K562 (cell line): ENCODE measurements at regions not wholly inside any gene's neighbourhood (a gene's known extent, or its start where the extent isn't known, plus 50 kb on each side); places are given as distances from the start of the nearest gene placed in this dataset.

ENCODE experiments used
- ATAC-seq: fragments of 200-7000 bp; cut with Tn5 transposase; 3 replicates; pipeline ENCODE4 v1.9.1; 2020; ENCODE audit warnings: moderate library complexity
- BruUV-seq: library from RNA; stranded (reverse); fragments of 400-500 nt; replicated peaks from 2 replicates; lab custom pipeline; 2021; lab: Mats Ljungman, UMichigan
- CTCF ChIA-PET: fragments of 300-600 bp; formaldehyde crosslinking; extraction: SDS; loops from one replicate; lab custom pipeline; 2021; ENCODE audit warnings: low intra/inter-chr PET ratio; lab: Yijun Ruan, JAX
- POLR2A ChIA-PET: fragments of 300-600, 350-650 bp; sonication (Branson Sonifier 250); formaldehyde crosslinking; extraction: SDS; loops from one replicate; lab custom pipeline; 2021; ENCODE audit warnings: antibody characterized with exemption, inconsistent platforms; lab: Yijun Ruan, JAX
- DNase-seq, 4 experiments: peaks; one replicate each; pipeline versions ENCODE4 v3.0.0 to v3.0.0-alpha.2; 2011 to 2018; ENCODE audit warnings: low spot score in 3 of 4, mixed read lengths in 3 of 4; ENCODE audit errors: extremely low read depth in 1 of 4
- FAIRE-seq: peaks from 2 replicates; lab custom pipeline; 2011; peaks lifted over from hg19 to GRCh38; lab: Jason Lieb, UNC
- H2AFZ ChIP-seq: 2 replicates; pipeline ENCODE4 v1.6.0; 2011; ENCODE audit warnings: low read depth, low read length, control low read depth, inconsistent platforms
- H3K27ac ChIP-seq: fragments of 200-600 bp; 3 replicates; pipeline ENCODE4 v1.8.0; 2011; ENCODE audit warnings: low read depth, mild to moderate bottlenecking, control low read depth, inconsistent platforms, low read length, moderate library complexity, mixed read lengths; ENCODE audit errors: extremely low read depth
- H3K27me3 ChIP-seq, 2 experiments: fragments of 300-600 bp in 1 of 2; 2 replicates in 1 of 2; 3 replicates in 1 of 2; pipeline versions ENCODE4 v1.6.0 to v1.8.0; 2011; ENCODE audit warnings: inconsistent platforms in 2 of 2, low read length in 2 of 2, mild to moderate bottlenecking in 1 of 2, mixed read lengths in 1 of 2, moderate library complexity in 1 of 2; ENCODE audit not compliant: control insufficient read depth in 2 of 2, insufficient read depth in 2 of 2
- H3K36me3 ChIP-seq: fragments of 300-600 bp; 3 replicates; pipeline ENCODE4 v1.8.0; 2011; ENCODE audit warnings: mild to moderate bottlenecking, low read length, inconsistent platforms; ENCODE audit not compliant: control insufficient read depth, insufficient read depth
- H3K4me1 ChIP-seq, 2 experiments: fragments of 200-600 bp in 1 of 2; replicated peaks in 1 of 2; 2 replicates in 1 of 2; 3 replicates in 1 of 2; pipeline versions ENCODE4 v1.5.1 to v1.8.0; 2011; ENCODE audit warnings: inconsistent platforms in 2 of 2, low read length in 2 of 2, mild to moderate bottlenecking in 1 of 2, mixed read lengths in 1 of 2, moderate library complexity in 1 of 2; ENCODE audit not compliant: control insufficient read depth in 2 of 2, insufficient read depth in 2 of 2
- H3K4me2 ChIP-seq: 2 replicates; pipeline ENCODE4 v1.6.1; 2011; ENCODE audit warnings: low read length, control low read depth, inconsistent platforms, mixed read lengths; ENCODE audit not compliant: insufficient read depth
- H3K4me3 ChIP-seq: fragments of 200-600 bp; sonication (generic), shearing (Covaris generic); 2 replicates; pipeline ENCODE4 v1.5.1; 2016; ENCODE audit warnings: control low read depth, inconsistent platforms
- H3K79me2 ChIP-seq: fragments of 200-600 bp; 3 replicates; pipeline ENCODE4 v1.8.0; 2011; ENCODE audit warnings: low read length, inconsistent platforms; ENCODE audit not compliant: control insufficient read depth, insufficient read depth
- H3K9ac ChIP-seq, 2 experiments: 2 replicates each; pipeline versions ENCODE4 v1.6.0 to v1.6.1; 2011; ENCODE audit warnings: low read depth in 2 of 2, low read length in 2 of 2, control low read depth in 1 of 2, inconsistent platforms in 1 of 2, mild to moderate bottlenecking in 1 of 2, mixed read lengths in 1 of 2; ENCODE audit not compliant: insufficient read depth in 1 of 2
- H3K9me1 ChIP-seq: one replicate; pipeline ENCODE4 v1.6.0; 2011; ENCODE audit warnings: inconsistent platforms, mild to moderate bottlenecking, low read length, moderate library complexity; ENCODE audit not compliant: control insufficient read depth, insufficient read depth
- H3K9me3 ChIP-seq: replicated peaks from 2 replicates; pipeline ENCODE4 v1.5.1; 2011; ENCODE audit warnings: low read depth, low read length, inconsistent platforms; ENCODE audit not compliant: control insufficient read depth, insufficient read depth
- H4K20me1 ChIP-seq: replicated peaks from 2 replicates; pipeline ENCODE4 v1.6.1; 2011; ENCODE audit warnings: low read length, inconsistent platforms, mixed read lengths; ENCODE audit not compliant: control insufficient read depth, insufficient read depth
- CBX2 ChIP-seq: fragments of 200-600 bp; sonication (generic); IDR thresholded peaks from one replicate; pipeline ENCODE4 v1.6.1; 2012; ENCODE audit warnings: mild to moderate bottlenecking, low read length, inconsistent platforms; ENCODE audit not compliant: insufficient read depth, poor library complexity, severe bottlenecking
- EGR1 ChIP-seq: fragments of 450-650 bp; conservative IDR thresholded peaks from 2 replicates; pipeline ENCODE4 v1.6.1; 2017; ENCODE audit warnings: mild to moderate bottlenecking
- KHSRP ChIP-seq: fragments of 450-650 bp; IDR thresholded peaks from 2 replicates; pipeline ENCODE4 v1.6.1; 2017
- NELFE ChIP-seq: IDR thresholded peaks from 2 replicates; pipeline ENCODE4 v1.6.1; 2011; ENCODE audit warnings: mild to moderate bottlenecking; ENCODE audit not compliant: insufficient read depth, insufficient read length
- NFE2L1 ChIP-seq: fragments of 450-650 bp; IDR thresholded peaks from 2 replicates; pipeline ENCODE4 v1.6.1; 2016; ENCODE audit warnings: missing genetic modification characterization, low read depth, mild to moderate bottlenecking, missing compliant biosample characterization, moderate library complexity, borderline replicate concordance
- NR2C1 ChIP-seq, 2 experiments: fragments of 450-650 bp; IDR thresholded peaks; 2 replicates each; pipeline ENCODE4 v1.6.1; 2017; ENCODE audit warnings: mild to moderate bottlenecking in 2 of 2, antibody characterized with exemption in 1 of 2, inconsistent platforms in 1 of 2, missing compliant biosample characterization in 1 of 2, missing genetic modification characterization in 1 of 2
- RAD21 ChIP-seq, 2 experiments: fragments of 250-450 bp in 1 of 2; fragments of 450-650 bp in 1 of 2; sonication (Bioruptor Pico) in 1 of 2; formaldehyde crosslinking in 1 of 2; IDR thresholded peaks in 1 of 2; conservative IDR thresholded peaks in 1 of 2; 2 replicates each; pipeline versions ENCODE4 v1.4.0 to v1.8.0; 2020 to 2022; ENCODE audit warnings: mild to moderate bottlenecking in 2 of 2, moderate library complexity in 1 of 2
- ZMIZ1 ChIP-seq, 2 experiments: fragments of 150-350 bp in 1 of 2; IDR thresholded peaks; 2 replicates each; pipeline ENCODE4 v1.6.1; 2012 to 2016; ENCODE audit warnings: low read depth in 2 of 2, low read length in 2 of 2, mild to moderate bottlenecking in 1 of 2, moderate library complexity in 1 of 2
- ZNF140 ChIP-seq: fragments of 250-450 bp; sonication (Bioruptor Pico); IDR thresholded peaks from 2 replicates; pipeline ENCODE4 v1.8.0; 2021; ENCODE audit warnings: moderate library complexity, mild to moderate bottlenecking, inconsistent platforms
- ZNF165 ChIP-seq: fragments of 250-450 bp; sonication (Bioruptor Pico); IDR thresholded peaks from 2 replicates; pipeline ENCODE4 v1.4.0; 2020; ENCODE audit warnings: borderline replicate concordance
- WGBS: fragments of 100-300 bp; shearing (Covaris generic); methylation state at CpG from one replicate; pipeline ENCODE4 v1.1.6; 2016; ENCODE audit warnings: low coverage, mixed read lengths; ENCODE audit not compliant: insufficient coverage; ENCODE audit errors: missing lambda C conversion rate; 5-methylcytosine and 5-hydroxymethylcytosine counted together
- in situ Hi-C: fragments of 300-500 bp; cut with MboI; formaldehyde crosslinking; loops from 4 replicates; pipeline ENCODE4 v1.15.0; 2018; ENCODE audit warnings: inconsistent platforms, mixed read lengths
- intact Hi-C: fragments of 100-400 bp; cut with micrococcal nuclease; formaldehyde crosslinking; loops from 2 replicates; pipeline ENCODE4 v1.14.2; 2022
- TF ChIP-seq, protein P1 (sequence below): fragments of 250-450 bp; sonication (Bioruptor Pico); IDR thresholded peaks from 2 replicates; pipeline ENCODE4 v1.4.0; 2020; ENCODE audit warnings: mild to moderate bottlenecking, moderate library complexity
- TF ChIP-seq, protein P2 (sequence below): fragments of 200-800 bp; sonication (Bioruptor generic); IDR thresholded peaks from 2 replicates; pipeline ENCODE4 v1.6.1; 2016; ENCODE audit warnings: missing genetic modification characterization, missing compliant biosample characterization

GRCh38 chr18:34655131-34655530 is 55.0 kb upstream of the DTNA start:
- no peaks in the 10 kb centered on the region for H3K36me3 ChIP-seq
- no peak overlapping the region for H3K4me2 ChIP-seq
- ATAC-seq: no peak

More at GRCh38 chr18:34655131-34655530, 55.0 kb upstream of the DTNA start:
- 7% methylated on average over 2 of the region's 2 CpGs for WGBS
- Histone ChIP-seq H3K9ac (no peak overlapping the region), H3K9me3 (no peaks in the 10 kb centered on the region), H3K27ac (no peak overlapping the region), H4K20me1 (no peaks in the 10 kb centered on the region), H3K4me3 (no peak overlapping the region), H2AFZ (no peak overlapping the region), H3K27me3 (no peaks in the 10 kb centered on the region), H3K79me2 (no peaks in the 10 kb centered on the region), H3K4me1 (no peaks in the 10 kb centered on the region)
- in situ Hi-C loops (no loop called here), intact Hi-C loops (no loop called here)
- FAIRE-seq: no peak
- CTCF ChIA-PET: no interaction called here
- DNase-seq: no peak
- BruUV-seq: no TSS peak
- TF ChIP-seq KHSRP (no peak), CBX2 (no peak), ZNF140 (CRISPR knock-in tag) (no peak), NFE2L1 (tag) (no peak), ZMIZ1 (IDR thresholded peaks at IDR 0.05; ENCODE audit: low read depth in 2 of 2, low read length in 2 of 2) (no peak), EGR1 (no peak), NELFE (no peak), ZNF165 (CRISPR knock-in tag) (no peak), NR2C1 (IDR thresholded peaks at IDR 0.05) (no peak), NR2C1 (tag; IDR thresholded peaks at IDR 0.05) (no peak), RAD21 (CRISPR knock-in tag; conservative IDR thresholded peaks at IDR 0.05 in 1 of 2, IDR thresholded peaks at IDR 0.05 in 1 of 2) (no peak)
- TF ChIP-seq, protein P1, sequence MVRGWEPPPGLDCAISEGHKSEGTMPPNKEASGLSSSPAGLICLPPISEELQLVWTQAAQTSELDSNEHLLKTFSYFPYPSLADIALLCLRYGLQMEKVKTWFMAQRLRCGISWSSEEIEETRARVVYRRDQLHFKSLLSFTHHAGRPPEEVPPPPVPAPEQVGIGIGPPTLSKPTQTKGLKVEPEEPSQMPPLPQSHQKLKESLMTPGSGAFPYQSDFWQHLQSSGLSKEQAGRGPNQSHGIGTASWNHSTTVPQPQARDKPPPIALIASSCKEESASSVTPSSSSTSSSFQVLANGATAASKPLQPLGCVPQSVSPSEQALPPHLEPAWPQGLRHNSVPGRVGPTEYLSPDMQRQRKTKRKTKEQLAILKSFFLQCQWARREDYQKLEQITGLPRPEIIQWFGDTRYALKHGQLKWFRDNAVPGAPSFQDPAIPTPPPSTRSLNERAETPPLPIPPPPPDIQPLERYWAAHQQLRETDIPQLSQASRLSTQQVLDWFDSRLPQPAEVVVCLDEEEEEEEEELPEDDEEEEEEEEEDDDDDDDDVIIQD (CRISPR knock-in tag): no peak
- TF ChIP-seq, protein P2, sequence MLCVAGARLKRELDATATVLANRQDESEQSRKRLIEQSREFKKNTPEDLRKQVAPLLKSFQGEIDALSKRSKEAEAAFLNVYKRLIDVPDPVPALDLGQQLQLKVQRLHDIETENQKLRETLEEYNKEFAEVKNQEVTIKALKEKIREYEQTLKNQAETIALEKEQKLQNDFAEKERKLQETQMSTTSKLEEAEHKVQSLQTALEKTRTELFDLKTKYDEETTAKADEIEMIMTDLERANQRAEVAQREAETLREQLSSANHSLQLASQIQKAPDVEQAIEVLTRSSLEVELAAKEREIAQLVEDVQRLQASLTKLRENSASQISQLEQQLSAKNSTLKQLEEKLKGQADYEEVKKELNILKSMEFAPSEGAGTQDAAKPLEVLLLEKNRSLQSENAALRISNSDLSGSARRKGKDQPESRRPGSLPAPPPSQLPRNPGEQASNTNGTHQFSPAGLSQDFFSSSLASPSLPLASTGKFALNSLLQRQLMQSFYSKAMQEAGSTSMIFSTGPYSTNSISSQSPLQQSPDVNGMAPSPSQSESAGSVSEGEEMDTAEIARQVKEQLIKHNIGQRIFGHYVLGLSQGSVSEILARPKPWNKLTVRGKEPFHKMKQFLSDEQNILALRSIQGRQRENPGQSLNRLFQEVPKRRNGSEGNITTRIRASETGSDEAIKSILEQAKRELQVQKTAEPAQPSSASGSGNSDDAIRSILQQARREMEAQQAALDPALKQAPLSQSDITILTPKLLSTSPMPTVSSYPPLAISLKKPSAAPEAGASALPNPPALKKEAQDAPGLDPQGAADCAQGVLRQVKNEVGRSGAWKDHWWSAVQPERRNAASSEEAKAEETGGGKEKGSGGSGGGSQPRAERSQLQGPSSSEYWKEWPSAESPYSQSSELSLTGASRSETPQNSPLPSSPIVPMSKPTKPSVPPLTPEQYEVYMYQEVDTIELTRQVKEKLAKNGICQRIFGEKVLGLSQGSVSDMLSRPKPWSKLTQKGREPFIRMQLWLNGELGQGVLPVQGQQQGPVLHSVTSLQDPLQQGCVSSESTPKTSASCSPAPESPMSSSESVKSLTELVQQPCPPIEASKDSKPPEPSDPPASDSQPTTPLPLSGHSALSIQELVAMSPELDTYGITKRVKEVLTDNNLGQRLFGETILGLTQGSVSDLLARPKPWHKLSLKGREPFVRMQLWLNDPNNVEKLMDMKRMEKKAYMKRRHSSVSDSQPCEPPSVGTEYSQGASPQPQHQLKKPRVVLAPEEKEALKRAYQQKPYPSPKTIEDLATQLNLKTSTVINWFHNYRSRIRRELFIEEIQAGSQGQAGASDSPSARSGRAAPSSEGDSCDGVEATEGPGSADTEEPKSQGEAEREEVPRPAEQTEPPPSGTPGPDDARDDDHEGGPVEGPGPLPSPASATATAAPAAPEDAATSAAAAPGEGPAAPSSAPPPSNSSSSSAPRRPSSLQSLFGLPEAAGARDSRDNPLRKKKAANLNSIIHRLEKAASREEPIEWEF (CRISPR knock-in tag): no peak
- TF ChIP-seq, all 486 proteins: peak for 0
- POLR2A ChIA-PET: no interaction called here
- H3K9me1 ChIP-seq: no peaks in the 10 kb centered on the region
